AG09309 (cell line): ENCODE measurements at regions not wholly inside any gene's neighbourhood (a gene's known extent, or its start where the extent isn't known, plus 50 kb on each side); places are given as distances from the start of the nearest gene placed in this dataset.

ENCODE experiments used
- DNase-seq: peaks from one replicate; pipeline ENCODE4 v3.0.0-alpha.2; 2010; ENCODE audit warnings: low read depth
- H3K4me3 ChIP-seq: 2 replicates; pipeline ENCODE4 v1.5.1; 2011; ENCODE audit warnings: mild to moderate bottlenecking, low read depth, low read length, moderate library complexity; ENCODE audit not compliant: control insufficient read depth
- CTCF ChIP-seq: IDR thresholded peaks from 2 replicates; pipeline ENCODE4 v1.5.1; 2011; ENCODE audit warnings: mild to moderate bottlenecking, low read depth, low read length, inconsistent platforms; ENCODE audit not compliant: insufficient read depth, control insufficient read depth; ENCODE audit errors: missing control alignments

- TF ChIP-seq CTCF: no peak
- H3K4me3 ChIP-seq: no peak overlapping the region
- DNase-seq: no peak
Measured at GRCh38 chr5:130963798-130964197, 201.3 kb downstream of the HINT1 start.

- no peak overlapping the region for H3K4me3 ChIP-seq
- no peak for DNase-seq
- no peak for TF ChIP-seq CTCF
Measured at GRCh38 chr5:130957151-130957550, 207.9 kb downstream of the HINT1 start.

GRCh38 chr5:130955041-130955440 lies 210.0 kb downstream of the HINT1 start:
- no peak for TF ChIP-seq CTCF
- no peak overlapping the region for H3K4me3 ChIP-seq
- no peak for DNase-seq

- DNase-seq: no peak
- no peak overlapping the region for H3K4me3 ChIP-seq
- TF ChIP-seq CTCF: no peak
Measured at GRCh38 chr5:130954336-130954735, 210.7 kb downstream of the HINT1 start.

- H3K4me3 ChIP-seq: no peak overlapping the region
- TF ChIP-seq CTCF: no peak
- no peak for DNase-seq
Measured at GRCh38 chr5:130939059-130939458, 226.0 kb downstream of the HINT1 start.

- TF ChIP-seq CTCF: no peak
- no peak for DNase-seq
- no peak overlapping the region for H3K4me3 ChIP-seq
Measured at GRCh38 chr5:130937046-130937445, 228.0 kb downstream of the HINT1 start.

GRCh38 chr5:130923543-130924124 lies 241.4 kb downstream of the HINT1 start:
- TF ChIP-seq CTCF: no peak
- H3K4me3 ChIP-seq: no peak overlapping the region
- peak; percentile 5 for DNase-seq
